Gastrocnemius medialis (tissue), 4 donors: ENCODE measurements at regions not wholly inside any gene's neighbourhood (a gene's known extent, or its start where the extent isn't known, plus 50 kb on each side); places are given as distances from the start of the nearest gene placed in this dataset.

Source experiments
- ATAC-seq, 2 donors: fragments of 150-250 bp; one replicate each; pipeline ENCODE4 v1.9.1; 2016
- DNase-seq, 2 donors: peaks; one replicate each; pipeline ENCODE4 v3.0.0-alpha.2; 2019
- H3K27ac ChIP-seq, 4 donors: fragments of 200-600 bp; sonication (generic); 1 replicate in 1 of 4; 2 replicates in 3 of 4; pipeline ENCODE4 v1.5.1; 2016 to 2018; ENCODE audit warnings: mild to moderate bottlenecking in 2 of 4, moderate library complexity in 1 of 4
- H3K27me3 ChIP-seq, 3 donors: fragments of 200-600 bp; sonication (generic) in 2 of 3; 1 replicate in 1 of 3; 2 replicates in 2 of 3; pipeline versions ENCODE4 v1.5.1 to v1.6.0; 2016 to 2019; ENCODE audit warnings: mild to moderate bottlenecking in 1 of 3, moderate library complexity in 1 of 3
- H3K36me3 ChIP-seq, 2 donors: fragments of 200-600 bp; sonication (generic) in 1 of 2; one replicate each; pipeline ENCODE4 v1.5.1; 2017 to 2018
- H3K4me1 ChIP-seq, 2 donors: fragments of 200-600 bp; sonication (generic) in 1 of 2; one replicate each; pipeline ENCODE4 v1.5.1; 2016 to 2017; ENCODE audit warnings: mild to moderate bottlenecking in 2 of 2
- H3K4me3 ChIP-seq, 4 donors: fragments of 200-600 bp; sonication (generic) in 3 of 4; 1 replicate in 1 of 4; 2 replicates in 3 of 4; pipeline ENCODE4 v1.5.1; 2016 to 2019; ENCODE audit warnings: mild to moderate bottlenecking in 2 of 4
- H3K9me3 ChIP-seq, 3 donors: fragments of 200-600 bp; sonication (generic) in 2 of 3; 1 replicate in 1 of 3; 2 replicates in 2 of 3; pipeline ENCODE4 v1.5.1; 2016 to 2019
- POLR2A ChIP-seq, 2 donors: fragments of 450-650 bp; IDR thresholded peaks; one replicate each; pipeline ENCODE4 v1.6.1; 2017; ENCODE audit warnings: antibody characterized with exemption in 2 of 2, mild to moderate bottlenecking in 2 of 2, moderate library complexity in 2 of 2
- in situ Hi-C, 4 donors: fragments of 200-750 bp; cut with MboI; loops; one replicate each; pipeline versions ENCODE4 v1.15.0 to v1.8.0; 2017; ENCODE audit warnings: low sequenced_read_pairs in 4 of 4
- intact Hi-C: fragments of 100-400 bp; cut with DNase I; formaldehyde crosslinking; loops from one replicate; pipeline ENCODE4 v1.15.1; 2023; ENCODE audit warnings: low total_unique reads
- TF ChIP-seq, protein P1 (sequence below), 5 experiments: fragments of 450-650 bp in 3 of 5; fragments of 200-600 bp in 2 of 5; sonication (generic) in 2 of 5; IDR thresholded peaks in 4 of 5; conservative IDR thresholded peaks in 1 of 5; 1 replicate in 4 of 5; 2 replicates in 1 of 5; pipeline ENCODE4 v1.5.1; 2016 to 2019; ENCODE audit warnings: antibody characterized with exemption in 5 of 5, mild to moderate bottlenecking in 3 of 5, moderate library complexity in 3 of 5

DNA sequence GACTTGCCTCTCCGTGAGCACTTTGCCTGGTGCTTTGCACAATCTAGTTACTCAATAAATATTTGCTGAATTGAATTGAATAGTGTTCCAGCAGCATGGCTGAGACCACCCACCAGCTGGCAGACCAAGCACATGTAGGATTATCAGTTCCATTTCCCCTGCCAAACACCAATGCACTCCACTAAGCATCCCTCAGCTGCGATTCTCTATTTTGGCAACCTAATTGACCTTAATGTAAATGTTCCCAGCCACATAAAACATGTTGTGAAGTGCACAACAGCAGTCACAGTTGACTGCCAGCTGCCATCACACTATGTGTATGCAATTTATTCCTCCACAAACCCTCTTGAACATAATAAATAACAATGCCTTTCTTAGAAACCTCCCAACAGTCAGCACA lies 1879.4 kb upstream of the PIK3C3 start:
- H3K9me3 ChIP-seq, result no peaks in the 10 kb centered on the region
- no peak for TF ChIP-seq POLR2A (IDR thresholded peaks at IDR 0.05)
- TF ChIP-seq, protein P1, sequence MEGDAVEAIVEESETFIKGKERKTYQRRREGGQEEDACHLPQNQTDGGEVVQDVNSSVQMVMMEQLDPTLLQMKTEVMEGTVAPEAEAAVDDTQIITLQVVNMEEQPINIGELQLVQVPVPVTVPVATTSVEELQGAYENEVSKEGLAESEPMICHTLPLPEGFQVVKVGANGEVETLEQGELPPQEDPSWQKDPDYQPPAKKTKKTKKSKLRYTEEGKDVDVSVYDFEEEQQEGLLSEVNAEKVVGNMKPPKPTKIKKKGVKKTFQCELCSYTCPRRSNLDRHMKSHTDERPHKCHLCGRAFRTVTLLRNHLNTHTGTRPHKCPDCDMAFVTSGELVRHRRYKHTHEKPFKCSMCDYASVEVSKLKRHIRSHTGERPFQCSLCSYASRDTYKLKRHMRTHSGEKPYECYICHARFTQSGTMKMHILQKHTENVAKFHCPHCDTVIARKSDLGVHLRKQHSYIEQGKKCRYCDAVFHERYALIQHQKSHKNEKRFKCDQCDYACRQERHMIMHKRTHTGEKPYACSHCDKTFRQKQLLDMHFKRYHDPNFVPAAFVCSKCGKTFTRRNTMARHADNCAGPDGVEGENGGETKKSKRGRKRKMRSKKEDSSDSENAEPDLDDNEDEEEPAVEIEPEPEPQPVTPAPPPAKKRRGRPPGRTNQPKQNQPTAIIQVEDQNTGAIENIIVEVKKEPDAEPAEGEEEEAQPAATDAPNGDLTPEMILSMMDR (IDR thresholded peaks at IDR 0.05 in 4 of 5, conservative IDR thresholded peaks at IDR 0.05 in 1 of 5), result no peak
- H3K4me3 ChIP-seq, result no peak overlapping the region
- ATAC-seq, result no peak
- no peak overlapping the region for H3K27ac ChIP-seq
- no peaks in the 10 kb centered on the region for H3K27me3 ChIP-seq
- in situ Hi-C loops (no loop called here), intact Hi-C loops (no loop called here)
- H3K4me1 ChIP-seq, result no peaks in the 10 kb centered on the region
- DNase-seq, result no peak
- no peaks in the 10 kb centered on the region for H3K36me3 ChIP-seq

DNA sequence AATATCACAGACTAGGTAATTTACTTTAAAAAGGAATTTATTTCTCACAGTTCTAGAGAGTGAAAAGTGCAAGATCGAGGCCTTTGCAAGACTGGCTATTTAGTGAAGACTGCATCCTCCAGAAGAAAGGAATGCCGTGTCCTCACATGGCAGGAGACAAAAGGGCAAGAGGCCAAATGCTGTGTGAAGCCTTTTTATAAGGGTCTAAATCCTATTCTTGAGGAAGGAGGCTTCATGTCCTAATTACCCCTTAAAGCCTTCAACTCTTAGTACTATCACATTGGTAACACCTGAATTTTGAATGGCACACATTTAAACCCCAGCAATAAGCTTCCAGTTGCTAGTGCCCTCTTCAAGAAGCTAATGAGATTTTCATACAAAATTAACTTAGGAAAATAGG lies 1882.3 kb upstream of the PIK3C3 start:
- no peak overlapping the region for H3K27ac ChIP-seq
- intact Hi-C loops (no loop called here), in situ Hi-C loops (no loop called here)
- ATAC-seq (no peak), DNase-seq (no peak)
- H3K36me3 ChIP-seq, result no peaks in the 10 kb centered on the region
- H3K4me3 ChIP-seq, result no peak overlapping the region
- H3K4me1 ChIP-seq, result no peaks in the 10 kb centered on the region
- H3K9me3 ChIP-seq, result no peaks in the 10 kb centered on the region
- no peaks in the 10 kb centered on the region for H3K27me3 ChIP-seq
- TF ChIP-seq POLR2A (IDR thresholded peaks at IDR 0.05), result no peak
- TF ChIP-seq, protein P1 (IDR thresholded peaks at IDR 0.05 in 4 of 5, conservative IDR thresholded peaks at IDR 0.05 in 1 of 5), result no peak

DNA sequence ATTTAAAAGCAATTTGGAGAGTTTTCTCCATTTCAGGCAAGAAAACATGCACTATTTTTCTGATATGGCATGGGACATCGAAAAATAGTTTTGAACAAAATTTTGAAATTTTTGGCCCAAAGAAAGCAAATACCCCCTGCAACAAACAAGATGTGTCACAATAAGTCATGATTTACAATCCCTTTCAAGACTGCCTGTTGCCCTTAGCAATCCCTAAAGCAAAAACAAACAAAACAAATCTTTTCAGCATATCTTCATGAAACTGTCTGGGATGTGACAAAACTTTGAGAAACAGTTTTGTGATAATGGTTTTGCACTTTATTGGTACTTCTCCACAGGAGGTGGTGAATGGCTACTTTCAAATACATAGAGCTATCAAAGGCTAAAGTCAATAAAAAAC lies 1888.7 kb upstream of the PIK3C3 start:
- no peaks in the 10 kb centered on the region for H3K9me3 ChIP-seq
- H3K27ac ChIP-seq, result no peak overlapping the region
- no peaks in the 10 kb centered on the region for H3K4me1 ChIP-seq
- DNase-seq (no peak), ATAC-seq (no peak)
- no peaks in the 10 kb centered on the region for H3K27me3 ChIP-seq
- TF ChIP-seq, protein P1 (IDR thresholded peaks at IDR 0.05 in 4 of 5, conservative IDR thresholded peaks at IDR 0.05 in 1 of 5), result no peak
- TF ChIP-seq POLR2A (IDR thresholded peaks at IDR 0.05), result no peak
- H3K4me3 ChIP-seq, result no peak overlapping the region
- intact Hi-C loops, result no loop called here
- H3K36me3 ChIP-seq, result no peaks in the 10 kb centered on the region
- in situ Hi-C loops, result no loop called here

DNA sequence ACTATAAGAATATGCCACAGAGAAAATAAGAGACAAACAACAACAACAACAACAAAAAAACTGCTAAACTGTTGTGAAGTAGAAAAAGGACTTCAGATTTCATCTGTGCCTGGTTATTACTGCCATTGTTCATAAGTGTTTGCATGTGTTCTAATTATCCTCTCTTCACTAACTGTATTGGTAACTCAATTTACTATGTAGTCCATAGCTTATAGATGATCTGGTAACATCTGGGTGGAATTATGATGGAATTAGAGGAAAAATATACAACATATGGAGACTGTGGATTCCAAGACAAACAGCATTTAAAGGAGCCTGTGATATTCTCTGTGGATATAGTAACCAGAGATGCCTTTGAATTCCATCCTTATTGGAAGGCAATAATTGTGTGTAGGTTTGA lies 1891.5 kb upstream of the PIK3C3 start:
- Histone ChIP-seq H3K4me3 (no peak overlapping the region), H3K27ac (no peak overlapping the region), H3K9me3 (no peaks in the 10 kb centered on the region), H3K27me3 (no peaks in the 10 kb centered on the region), H3K4me1 (no peaks in the 10 kb centered on the region), H3K36me3 (no peaks in the 10 kb centered on the region)
- no peak for ATAC-seq
- intact Hi-C loops (no loop called here), in situ Hi-C loops (no loop called here)
- DNase-seq, result no peak
- TF ChIP-seq, protein P1 (IDR thresholded peaks at IDR 0.05 in 4 of 5, conservative IDR thresholded peaks at IDR 0.05 in 1 of 5), result no peak
- no peak for TF ChIP-seq POLR2A (IDR thresholded peaks at IDR 0.05)

DNA sequence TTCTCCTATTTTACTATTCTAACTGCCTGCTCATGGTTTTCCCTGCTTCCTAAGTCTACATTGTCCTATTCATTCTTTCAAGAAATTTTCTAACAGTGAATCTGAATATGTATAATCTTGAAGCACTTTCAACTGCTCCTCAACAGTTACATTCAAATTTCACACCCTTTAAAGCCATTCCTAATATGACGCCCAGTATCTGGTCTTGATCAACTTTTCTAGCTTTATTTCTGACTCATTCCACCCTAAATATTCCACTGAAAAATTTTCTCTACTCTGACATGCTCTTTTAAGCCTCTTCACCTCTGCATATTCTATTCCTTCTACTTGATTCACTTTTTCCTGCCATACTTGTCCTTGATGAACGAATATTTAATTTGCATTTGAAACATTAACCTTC lies 1893.9 kb upstream of the PIK3C3 start:
- H3K27ac ChIP-seq, result no peak overlapping the region
- no peaks in the 10 kb centered on the region for H3K4me1 ChIP-seq
- no peaks in the 10 kb centered on the region for H3K27me3 ChIP-seq
- DNase-seq (no peak), ATAC-seq (no peak)
- H3K9me3 ChIP-seq, result no peaks in the 10 kb centered on the region
- no peak overlapping the region for H3K4me3 ChIP-seq
- in situ Hi-C loops, result no loop called here
- TF ChIP-seq, protein P1 (IDR thresholded peaks at IDR 0.05 in 4 of 5, conservative IDR thresholded peaks at IDR 0.05 in 1 of 5), result no peak
- intact Hi-C loops, result no loop called here
- no peaks in the 10 kb centered on the region for H3K36me3 ChIP-seq
